ENCODE measurements at regions not wholly inside any gene's neighbourhood (a gene's known extent, or its start where the extent isn't known, plus 50 kb on each side); places are given as distances from the start of the nearest gene placed in this dataset.
"Not testable (repeated sequence)": the region's sequence is repeated elsewhere in the genome, so short reads cannot be mapped to it uniquely, and the experiment has no call there.

- not testable (repeated sequence) for TF ChIP-seq CTCF, POLR2AphosphoS5, POLR2A (IDR thresholded peaks at IDR 0.05)
These were observed 101.5 kb upstream of the RHOBTB1 start for GRCh38 chr10:61045480-61045879.

All from breast epithelium (tissue), 3 donors.